ENCODE measurements at regions not wholly inside any gene's neighbourhood (a gene's known extent, or its start where the extent isn't known, plus 50 kb on each side); places are given as distances from the start of the nearest gene placed in this dataset.

- Histone ChIP-seq H3K27ac (ENCODE audit: low read length) (no peak overlapping the region), H3K4me3 (ENCODE audit: low read length) (no peak overlapping the region), H3K9me3 (ENCODE audit: low read length) (no peaks in the 10 kb centered on the region), H4K20me1 (ENCODE audit: insufficient read depth) (no peaks in the 10 kb centered on the region), H3K27me3 (ENCODE audit: insufficient read depth, low read depth, low read length) (no peaks in the 10 kb centered on the region), H2AFZ (ENCODE audit: low read depth, low read length) (no peak overlapping the region), H3K4me2 (ENCODE audit: low read length) (no peak overlapping the region), H3K9me2 (ENCODE audit: insufficient read depth, low read length) (no peaks in the 10 kb centered on the region), H3K36me3 (ENCODE audit: insufficient read depth, low read length) (no peaks in the 10 kb centered on the region), H3K79me2 (replicated peaks; ENCODE audit: insufficient read depth, low read length) (no peaks in the 10 kb centered on the region), H3K9ac (ENCODE audit: low read length) (no peak overlapping the region), H3F3A (ENCODE audit: insufficient read depth, low read length, poor library complexity, severe bottlenecking) (no peaks in the 10 kb centered on the region)
- TF ChIP-seq TAF1 (IDR thresholded peaks at IDR 0.05; ENCODE audit: low read depth) = no peak
- no peak for TF ChIP-seq POLR2AphosphoS5 (IDR thresholded peaks at IDR 0.05)
- no peak for TF ChIP-seq SMC3 (conservative IDR thresholded peaks at IDR 0.05; ENCODE audit: poor library complexity)
- no peak for TF ChIP-seq EZH2 (IDR thresholded peaks at IDR 0.05; ENCODE audit: borderline replicate concordance, insufficient read depth, low read length, poor library complexity, severe bottlenecking)
- no peak for TF ChIP-seq MXI1 (conservative IDR thresholded peaks at IDR 0.05; ENCODE audit: poor library complexity, severe bottlenecking)
- TF ChIP-seq, protein P1, sequence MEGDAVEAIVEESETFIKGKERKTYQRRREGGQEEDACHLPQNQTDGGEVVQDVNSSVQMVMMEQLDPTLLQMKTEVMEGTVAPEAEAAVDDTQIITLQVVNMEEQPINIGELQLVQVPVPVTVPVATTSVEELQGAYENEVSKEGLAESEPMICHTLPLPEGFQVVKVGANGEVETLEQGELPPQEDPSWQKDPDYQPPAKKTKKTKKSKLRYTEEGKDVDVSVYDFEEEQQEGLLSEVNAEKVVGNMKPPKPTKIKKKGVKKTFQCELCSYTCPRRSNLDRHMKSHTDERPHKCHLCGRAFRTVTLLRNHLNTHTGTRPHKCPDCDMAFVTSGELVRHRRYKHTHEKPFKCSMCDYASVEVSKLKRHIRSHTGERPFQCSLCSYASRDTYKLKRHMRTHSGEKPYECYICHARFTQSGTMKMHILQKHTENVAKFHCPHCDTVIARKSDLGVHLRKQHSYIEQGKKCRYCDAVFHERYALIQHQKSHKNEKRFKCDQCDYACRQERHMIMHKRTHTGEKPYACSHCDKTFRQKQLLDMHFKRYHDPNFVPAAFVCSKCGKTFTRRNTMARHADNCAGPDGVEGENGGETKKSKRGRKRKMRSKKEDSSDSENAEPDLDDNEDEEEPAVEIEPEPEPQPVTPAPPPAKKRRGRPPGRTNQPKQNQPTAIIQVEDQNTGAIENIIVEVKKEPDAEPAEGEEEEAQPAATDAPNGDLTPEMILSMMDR (IDR thresholded peaks at IDR 0.05; ENCODE audit: poor library complexity, severe bottlenecking) = no peak
- TF ChIP-seq RAD21 (conservative IDR thresholded peaks at IDR 0.05) = no peak
- no peak for TF ChIP-seq REST (IDR thresholded peaks at IDR 0.05; ENCODE audit: borderline replicate concordance)
- no peak for TF ChIP-seq EP300 (conservative IDR thresholded peaks at IDR 0.05; ENCODE audit: poor library complexity, severe bottlenecking)
Measured at GRCh38 chr1:222314839-222315238, 233.1 kb downstream of the HHIPL2 start.

DNA sequence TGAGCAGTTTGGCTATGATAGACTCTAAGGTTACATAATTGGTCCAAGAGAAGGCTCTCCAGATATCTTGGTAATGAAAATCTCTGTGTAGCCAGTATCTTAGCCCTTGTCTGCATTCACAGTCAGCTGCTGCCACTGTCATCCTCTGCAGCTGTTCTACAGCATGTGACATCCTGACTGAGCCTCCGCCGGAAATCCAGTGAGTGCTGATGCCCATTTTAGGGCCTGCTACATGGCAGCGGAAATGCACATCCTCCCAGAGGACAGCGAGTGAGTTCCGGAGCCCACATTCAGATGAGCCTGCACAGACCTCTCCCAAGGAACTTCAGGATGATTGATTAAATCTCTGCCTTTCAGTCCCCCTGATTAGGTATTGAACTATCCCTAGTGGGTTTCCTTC is 237.1 kb downstream of the HHIPL2 start:
- Histone ChIP-seq H3K9me2 (ENCODE audit: insufficient read depth, low read length) (no peaks in the 10 kb centered on the region), H3K27me3 (ENCODE audit: insufficient read depth, low read depth, low read length) (no peaks in the 10 kb centered on the region), H3K9ac (ENCODE audit: low read length) (no peak overlapping the region), H3K79me2 (replicated peaks; ENCODE audit: insufficient read depth, low read length) (no peaks in the 10 kb centered on the region), H3K4me3 (ENCODE audit: low read length) (no peak overlapping the region), H4K20me1 (ENCODE audit: insufficient read depth) (no peaks in the 10 kb centered on the region), H2AFZ (ENCODE audit: low read depth, low read length) (no peak overlapping the region), H3K9me3 (ENCODE audit: low read length) (no peaks in the 10 kb centered on the region), H3K27ac (ENCODE audit: low read length) (no peak overlapping the region), H3F3A (ENCODE audit: insufficient read depth, low read length, poor library complexity, severe bottlenecking) (no peaks in the 10 kb centered on the region), H3K36me3 (ENCODE audit: insufficient read depth, low read length) (no peaks in the 10 kb centered on the region), H3K4me2 (ENCODE audit: low read length) (no peak overlapping the region)
- TF ChIP-seq MXI1 (conservative IDR thresholded peaks at IDR 0.05; ENCODE audit: poor library complexity, severe bottlenecking) (no peak), REST (IDR thresholded peaks at IDR 0.05; ENCODE audit: borderline replicate concordance) (no peak), EZH2 (IDR thresholded peaks at IDR 0.05; ENCODE audit: borderline replicate concordance, insufficient read depth, low read length, poor library complexity, severe bottlenecking) (no peak), EP300 (conservative IDR thresholded peaks at IDR 0.05; ENCODE audit: poor library complexity, severe bottlenecking) (no peak), POLR2AphosphoS5 (IDR thresholded peaks at IDR 0.05) (no peak), TAF1 (IDR thresholded peaks at IDR 0.05; ENCODE audit: low read depth) (no peak), SMC3 (conservative IDR thresholded peaks at IDR 0.05; ENCODE audit: poor library complexity) (no peak), RAD21 (conservative IDR thresholded peaks at IDR 0.05) (no peak)
- TF ChIP-seq, protein P1 (IDR thresholded peaks at IDR 0.05; ENCODE audit: poor library complexity, severe bottlenecking) = no peak

Data from neural cell (in vitro differentiated cells).